HepG2 (cell line): ENCODE measurements at regions not wholly inside any gene's neighbourhood (a gene's known extent, or its start where the extent isn't known, plus 50 kb on each side); places are given as distances from the start of the nearest gene placed in this dataset.

Experiments
- ATAC-seq: fragments of 200-7000 bp; cut with Tn5 transposase; 3 replicates; pipeline ENCODE4 v1.9.1; 2020; ENCODE audit warnings: mild to moderate bottlenecking, moderate library complexity
- BruUV-seq: library from RNA; stranded (reverse); fragments of 400-500 nt; replicated peaks from 2 replicates; lab custom pipeline; 2021; lab: Mats Ljungman, UMichigan
- CTCF ChIA-PET: fragments of 300-600 bp; formaldehyde crosslinking; extraction: SDS; loops from one replicate; lab custom pipeline; 2021; ENCODE audit warnings: low total read pairs, inconsistent platforms, low intra/inter-chr PET ratio; lab: Yijun Ruan, JAX
- POLR2A ChIA-PET: fragments of 350-600 bp; sonication (Branson Sonifier 250); formaldehyde crosslinking; loops from one replicate; lab custom pipeline; 2020; ENCODE audit warnings: antibody characterized with exemption, inconsistent platforms; lab: Yijun Ruan, JAX
- DNase-seq: peaks from one replicate; pipeline ENCODE4 v3.0.0-alpha.2; 2015; ENCODE audit warnings: low spot score
- FAIRE-seq: peaks from 3 replicates; lab custom pipeline; 2011; peaks lifted over from hg19 to GRCh38; lab: Jason Lieb, UNC
- H2AFZ ChIP-seq: one replicate; pipeline ENCODE4 v1.6.1; 2011; ENCODE audit warnings: low read length, inconsistent platforms
- H3K27ac ChIP-seq: fragments of 300-600 bp; 3 replicates; pipeline ENCODE4 v1.8.0; 2011; ENCODE audit warnings: mixed run types, mild to moderate bottlenecking, mixed read lengths, low read length, inconsistent platforms; ENCODE audit not compliant: insufficient read depth; ENCODE audit errors: extremely low read length
- H3K27me3 ChIP-seq, 2 experiments: fragments of 200-600 bp in 1 of 2; 2 replicates in 1 of 2; 3 replicates in 1 of 2; pipeline versions ENCODE4 v1.6.0 to v1.8.0; 2011; ENCODE audit warnings: low read length in 2 of 2, mild to moderate bottlenecking in 2 of 2, moderate library complexity in 2 of 2, inconsistent platforms in 1 of 2; ENCODE audit not compliant: insufficient read depth in 2 of 2, control insufficient read depth in 1 of 2
- H3K36me3 ChIP-seq, 2 experiments: fragments of 200-600 bp in 1 of 2; replicated peaks in 1 of 2; 2 replicates in 1 of 2; 3 replicates in 1 of 2; pipeline versions ENCODE4 v1.5.1 to v1.8.0; 2011; ENCODE audit warnings: low read length in 2 of 2, inconsistent platforms in 1 of 2; ENCODE audit not compliant: insufficient read depth in 2 of 2, control insufficient read depth in 1 of 2
- H3K4me1 ChIP-seq: 2 replicates; pipeline ENCODE4 v1.5.1; 2012; ENCODE audit warnings: low read length, inconsistent platforms; ENCODE audit not compliant: insufficient read depth
- H3K4me2 ChIP-seq: 2 replicates; pipeline ENCODE4 v1.6.0; 2011; ENCODE audit warnings: low read depth, low read length, inconsistent platforms
- H3K4me3 ChIP-seq, 3 experiments: fragments of 200-600 bp in 1 of 3; sonication (generic), shearing (Covaris generic) in 1 of 3; replicated peaks in 1 of 3; 2 replicates each; pipeline ENCODE4 v1.5.1; 2011 to 2016; ENCODE audit warnings: low read length in 3 of 3, inconsistent platforms in 2 of 3, low read depth in 2 of 3, mild to moderate bottlenecking in 2 of 3, control low read depth in 1 of 3, mixed read lengths in 1 of 3; ENCODE audit not compliant: insufficient read depth in 1 of 3
- H3K79me2 ChIP-seq: one replicate; pipeline ENCODE4 v1.6.1; 2011; ENCODE audit warnings: low read length, inconsistent platforms; ENCODE audit not compliant: insufficient read depth
- H3K9ac ChIP-seq: 2 replicates; pipeline ENCODE4 v1.6.0; 2011; ENCODE audit warnings: mild to moderate bottlenecking, low read depth, low read length, inconsistent platforms; ENCODE audit not compliant: insufficient read depth
- H3K9me3 ChIP-seq: 2 replicates; pipeline ENCODE4 v1.5.1; 2012; ENCODE audit warnings: mild to moderate bottlenecking, low read length
- H4K20me1 ChIP-seq: 2 replicates; pipeline ENCODE4 v1.6.0; 2011; ENCODE audit warnings: inconsistent platforms, mild to moderate bottlenecking, low read length, moderate library complexity; ENCODE audit not compliant: insufficient read depth
- ATF5 ChIP-seq: sonication (generic); formaldehyde crosslinking; IDR thresholded peaks from 2 replicates; pipeline ENCODE4 v1.4.0; 2020; ENCODE audit warnings: mild to moderate bottlenecking, low read depth, missing genetic modification reagents
- CREB3 ChIP-seq: sonication (generic); formaldehyde crosslinking; IDR thresholded peaks from 2 replicates; pipeline ENCODE4 v1.5.0; 2020; ENCODE audit warnings: missing genetic modification reagents
- E2F1 ChIP-seq: sonication (generic); formaldehyde crosslinking; IDR thresholded peaks from 2 replicates; pipeline ENCODE4 v1.5.0; 2020; ENCODE audit warnings: missing genetic modification reagents
- HBP1 ChIP-seq: IDR thresholded peaks from 2 replicates; pipeline ENCODE4 v1.6.1; 2016; ENCODE audit warnings: low read depth, control low read depth
- MTF2 ChIP-seq: sonication (generic); formaldehyde crosslinking; IDR thresholded peaks from 2 replicates; pipeline ENCODE4 v1.5.0; 2020; ENCODE audit warnings: missing genetic modification reagents, borderline replicate concordance
- MYNN ChIP-seq: sonication (generic); formaldehyde crosslinking; IDR thresholded peaks from 2 replicates; pipeline ENCODE4 v1.4.0; 2020; ENCODE audit warnings: mild to moderate bottlenecking, low read depth, missing genetic modification reagents
- RBM22 ChIP-seq: fragments of 200-400 bp; formaldehyde crosslinking; optimal IDR thresholded peaks from 2 replicates; pipeline ENCODE3; 2017; ENCODE audit warnings: mild to moderate bottlenecking, low read length, moderate library complexity
- SMAD3 ChIP-seq: sonication (generic); formaldehyde crosslinking; IDR thresholded peaks from 2 replicates; pipeline ENCODE4 v1.4.0; 2020; ENCODE audit warnings: missing genetic modification reagents
- SMARCE1 ChIP-seq: fragments of 450-650 bp; IDR thresholded peaks from 2 replicates; pipeline ENCODE4 v1.6.1; 2017; ENCODE audit warnings: borderline replicate concordance
- SPEN ChIP-seq: sonication (generic); formaldehyde crosslinking; IDR thresholded peaks from 2 replicates; pipeline ENCODE4 v1.5.1; 2020; ENCODE audit warnings: low read depth, mild to moderate bottlenecking, missing genetic modification reagents
- ZFP36L1 ChIP-seq: sonication (generic); formaldehyde crosslinking; IDR thresholded peaks from 2 replicates; pipeline ENCODE4 v1.8.0; 2022; ENCODE audit warnings: mild to moderate bottlenecking, missing genetic modification reagents, moderate library complexity
- ZNF224 ChIP-seq: sonication (generic); formaldehyde crosslinking; IDR thresholded peaks from 2 replicates; pipeline ENCODE4 v1.5.0; 2020; ENCODE audit warnings: mild to moderate bottlenecking, missing genetic modification reagents
- ZNF24 ChIP-seq: fragments of 450-650 bp; IDR thresholded peaks from 2 replicates; pipeline ENCODE4 v1.6.1; 2017; ENCODE audit warnings: antibody characterized with exemption, mild to moderate bottlenecking
- ZNF589 ChIP-seq: sonication (generic); formaldehyde crosslinking; conservative IDR thresholded peaks from 2 replicates; pipeline ENCODE4 v1.8.0; 2022; ENCODE audit warnings: mild to moderate bottlenecking, moderate library complexity, missing genetic modification reagents
- ZNF644 ChIP-seq: IDR thresholded peaks from 2 replicates; pipeline ENCODE4 v1.6.1; 2016; ENCODE audit warnings: low read depth
- ZNF784 ChIP-seq: sonication (generic); formaldehyde crosslinking; IDR thresholded peaks from 2 replicates; pipeline ENCODE4 v1.5.1; 2020; ENCODE audit warnings: missing genetic modification reagents, mild to moderate bottlenecking, borderline replicate concordance
- WGBS: methylation state at CpG from one replicate; pipeline ENCODE4 v1.1.6; 2017; ENCODE audit warnings: low lambda C conversion rate; 5-methylcytosine and 5-hydroxymethylcytosine counted together
- in situ Hi-C: cut with HindIII; loops from 2 replicates; pipeline ENCODE4 v1.10.0; 2017; ENCODE audit warnings: low pct_unique_long_range_greater_than_20kb; ENCODE audit not compliant: extremely low pct_ligation_motif_present
- intact Hi-C: fragments of 100-400 bp; cut with micrococcal nuclease; formaldehyde crosslinking; loops from one replicate; pipeline ENCODE4 v1.10.0; 2022; ENCODE audit not compliant: unreplicated experiment

GRCh38 chr2:238682536-238682935 lies 165.3 kb upstream of the TWIST2 start:
- no peak for FAIRE-seq
- Histone ChIP-seq H3K27ac (no peak overlapping the region), H3K9ac (no peak overlapping the region), H3K4me3 (no peak overlapping the region), H2AFZ (no peak overlapping the region), H3K4me1 (no peaks in the 10 kb centered on the region), H3K36me3 (no peaks in the 10 kb centered on the region), H4K20me1 (no peaks in the 10 kb centered on the region), H3K9me3 (peaks cover 5% of the 10 kb centered on the region; the same call in 1 of the 2 replicates), H3K79me2 (no peaks in the 10 kb centered on the region), H3K27me3 (peaks cover 0 to 21% of the 10 kb centered on the region in 2 experiments; a peak in 3 of 5 replicates), H3K4me2 (no peak overlapping the region)
- no peak for ATAC-seq
- intact Hi-C loops, result no loop called here
- POLR2A ChIA-PET, result no interaction called here
- 21% methylated on average over 5 of the region's 5 CpGs for WGBS
- in situ Hi-C loops, result no loop called here
- BruUV-seq, result no TSS peak
- no peak for DNase-seq
- CTCF ChIA-PET, result no interaction called here
- TF ChIP-seq ZFP36L1 (CRISPR knock-in tag) (no peak), ZNF644 (CRISPR knock-in tag) (no peak), ZNF224 (no peak), SPEN (CRISPR knock-in tag) (no peak), ZNF24 (no peak), ZNF589 (CRISPR knock-in tag) (no peak), CREB3 (CRISPR knock-in tag) (no peak), SMAD3 (CRISPR knock-in tag) (no peak), MYNN (no peak), ZNF784 (CRISPR knock-in tag) (no peak), RBM22 (no peak), E2F1 (CRISPR knock-in tag) (no peak), HBP1 (no peak), MTF2 (no peak), SMARCE1 (no peak), ATF5 (no peak)
